Activated naive CD8-positive, alpha-beta T cell treated with anti-CD3 and anti-CD28 coated beads, Interleukin-2, amount 10 ng/mL, durations not matched to agents 7 days and 5 days (primary cell): ENCODE measurements at regions not wholly inside any gene's neighbourhood (a gene's known extent, or its start where the extent isn't known, plus 50 kb on each side); places are given as distances from the start of the nearest gene placed in this dataset.

Source experiments
- ATAC-seq: fragments of 150-1000 bp; cut with Tn5 transposase; one replicate; pipeline ENCODE4 v1.10.0; 2021; ENCODE audit warnings: low read depth, moderate library complexity
- POLR2A ChIA-PET: fragments of 350-600 bp; sonication (Branson Sonifier 250); formaldehyde crosslinking; loops from one replicate; lab custom pipeline; 2021; ENCODE audit warnings: antibody characterized with exemption; lab: Charles Lee
- DNase-seq: peaks from one replicate; pipeline ENCODE4 v3.0.0; 2021
- H3K27ac Mint-ChIP-seq: one replicate; pipeline ENCODE4 v1.8.0; 2022; ENCODE audit warnings: mild to moderate bottlenecking, mixed read lengths
- H3K27me3 Mint-ChIP-seq: one replicate; pipeline ENCODE4 v1.8.0; 2022; ENCODE audit warnings: mild to moderate bottlenecking, moderate library complexity, mixed read lengths
- H3K36me3 Mint-ChIP-seq: one replicate; pipeline ENCODE4 v1.8.0; 2021; ENCODE audit warnings: mild to moderate bottlenecking, mixed read lengths
- H3K4me1 Mint-ChIP-seq: one replicate; pipeline ENCODE4 v1.8.0; 2021; ENCODE audit warnings: mixed read lengths
- H3K4me3 Mint-ChIP-seq: one replicate; pipeline ENCODE4 v1.8.0; 2022; ENCODE audit warnings: mild to moderate bottlenecking, moderate library complexity, mixed read lengths
- H3K9me3 Mint-ChIP-seq: one replicate; pipeline ENCODE4 v1.8.0; 2021; ENCODE audit warnings: mixed read lengths

- H3K27ac Mint-ChIP-seq = no peak overlapping the region
- DNase-seq (no peak), ATAC-seq (no peak)
- H3K36me3 Mint-ChIP-seq = no peaks in the 10 kb centered on the region
- no peaks in the 10 kb centered on the region for H3K9me3 Mint-ChIP-seq
- H3K4me3 Mint-ChIP-seq = no peak overlapping the region
- H3K4me1 Mint-ChIP-seq = no peaks in the 10 kb centered on the region
- peaks cover 7% of the 10 kb centered on the region for H3K27me3 Mint-ChIP-seq
- POLR2A ChIA-PET = no interaction called here
These were observed 75.7 kb upstream of the SNX2 start for GRCh38 chr5:122699201-122699600.

- ATAC-seq (no peak), DNase-seq (no peak)
- POLR2A ChIA-PET = no interaction called here
- Mint-ChIP-seq H3K4me1 (no peaks in the 10 kb centered on the region), H3K4me3 (no peak overlapping the region), H3K9me3 (no peaks in the 10 kb centered on the region), H3K27me3 (peaks cover 7% of the 10 kb centered on the region), H3K27ac (peak overlapping the region; percentile 45), H3K36me3 (no peaks in the 10 kb centered on the region)
These were observed 73.0 kb upstream of the SNX2 start for GRCh38 chr5:122701640-122702523.

- no peak overlapping the region for H3K27ac Mint-ChIP-seq
- POLR2A ChIA-PET = no interaction called here
These were observed 72.4 kb upstream of the SNX2 start for GRCh38 chr5:122702524-122702875.

GRCh38 chr5:122703203-122703602 is 71.7 kb upstream of the SNX2 start:
- Mint-ChIP-seq H3K27ac (no peak overlapping the region), H3K4me3 (no peak overlapping the region), H3K36me3 (no peaks in the 10 kb centered on the region), H3K27me3 (peaks cover 7% of the 10 kb centered on the region), H3K9me3 (no peaks in the 10 kb centered on the region), H3K4me1 (no peaks in the 10 kb centered on the region)
- ATAC-seq = no peak
- DNase-seq = no peak
- POLR2A ChIA-PET = no interaction called here

More at GRCh38 chr5:122702524-122702875, 72.4 kb upstream of the SNX2 start:
- Mint-ChIP-seq H3K27me3 (peaks cover 7% of the 10 kb centered on the region), H3K9me3 (no peaks in the 10 kb centered on the region), H3K4me1 (no peaks in the 10 kb centered on the region), H3K4me3 (no peak overlapping the region), H3K36me3 (no peaks in the 10 kb centered on the region)
- DNase-seq (no peak), ATAC-seq (no peak)

DNA sequence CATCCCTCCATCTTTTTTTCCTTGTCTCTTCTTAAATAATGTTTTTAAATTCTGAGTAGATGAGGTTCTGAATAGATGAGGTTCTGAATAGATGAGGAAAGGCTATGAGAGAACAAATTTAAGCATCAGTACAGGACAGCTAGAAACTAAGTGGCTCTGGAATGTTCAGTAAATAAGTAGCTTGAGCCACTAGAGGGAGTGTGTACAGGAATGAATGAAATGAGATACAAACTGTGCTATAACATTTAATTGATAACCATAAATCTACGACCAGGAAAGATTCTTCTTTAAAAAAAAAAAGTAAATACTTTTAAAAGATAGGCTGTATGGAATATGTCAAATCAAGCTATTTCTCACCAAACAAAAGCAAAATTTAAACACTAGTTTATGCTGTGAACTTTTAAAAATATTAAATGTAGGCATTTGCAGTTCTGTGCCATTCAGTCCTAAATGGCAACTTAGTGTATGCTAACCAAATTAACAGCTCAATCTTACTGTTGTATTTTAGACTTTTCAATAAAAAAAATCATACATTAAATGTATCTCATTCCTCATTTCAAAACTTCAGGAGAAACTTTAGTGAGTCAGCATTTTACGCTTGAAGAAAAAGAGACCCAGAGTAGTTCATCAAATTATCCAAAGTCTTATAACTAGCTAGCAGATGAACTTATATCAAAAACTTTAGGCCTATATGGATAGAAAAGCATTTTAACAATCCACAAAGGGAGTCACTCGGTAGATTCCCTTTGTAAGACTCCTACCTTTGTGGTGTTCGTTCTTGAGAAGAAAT is 70.4 kb upstream of the SNX2 start:
- Mint-ChIP-seq H3K36me3 (no peaks in the 10 kb centered on the region), H3K27ac (no peak overlapping the region), H3K4me1 (no peaks in the 10 kb centered on the region), H3K9me3 (no peaks in the 10 kb centered on the region), H3K27me3 (peaks cover 7% of the 10 kb centered on the region), H3K4me3 (no peak overlapping the region)
- POLR2A ChIA-PET = no interaction called here
- no peak for DNase-seq
- ATAC-seq = no peak

DNA sequence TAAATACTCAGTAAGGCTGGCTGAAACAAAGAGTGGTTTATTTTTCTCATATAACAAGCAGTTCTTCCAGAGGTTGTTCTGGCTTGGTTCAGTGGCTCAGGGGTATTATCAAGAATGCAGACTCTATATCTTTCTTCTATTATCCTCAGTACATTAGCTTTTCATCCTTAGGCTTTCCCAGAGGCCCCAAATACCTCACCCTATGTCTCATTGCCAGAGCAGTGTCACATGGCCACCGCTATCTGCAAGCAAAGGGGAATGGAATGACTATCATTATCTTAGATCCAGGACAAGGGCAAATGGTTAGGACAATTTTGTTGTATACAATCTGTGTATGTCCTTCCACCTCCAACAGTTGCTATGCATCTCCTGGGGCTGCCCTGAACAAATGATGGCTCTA is 69.0 kb upstream of the SNX2 start:
- H3K4me1 Mint-ChIP-seq = no peaks in the 10 kb centered on the region
- no peak overlapping the region for H3K4me3 Mint-ChIP-seq
- no peaks in the 10 kb centered on the region for H3K9me3 Mint-ChIP-seq
- DNase-seq (no peak), ATAC-seq (no peak)
- POLR2A ChIA-PET = no interaction called here
- H3K27ac Mint-ChIP-seq = no peak overlapping the region
- peaks cover 7% of the 10 kb centered on the region for H3K27me3 Mint-ChIP-seq
- no peaks in the 10 kb centered on the region for H3K36me3 Mint-ChIP-seq

- H3K4me3 Mint-ChIP-seq = no peak overlapping the region
- H3K27me3 Mint-ChIP-seq = peaks cover 2% of the 10 kb centered on the region
- H3K4me1 Mint-ChIP-seq = no peaks in the 10 kb centered on the region
- no peaks in the 10 kb centered on the region for H3K36me3 Mint-ChIP-seq
- POLR2A ChIA-PET = no interaction called here
- H3K27ac Mint-ChIP-seq = no peak overlapping the region
- ATAC-seq (no peak), DNase-seq (no peak)
- no peaks in the 10 kb centered on the region for H3K9me3 Mint-ChIP-seq
These were observed 67.1 kb upstream of the SNX2 start for GRCh38 chr5:122707796-122708195.

- no peak overlapping the region for H3K27ac Mint-ChIP-seq
- no peaks in the 10 kb centered on the region for H3K9me3 Mint-ChIP-seq
- peaks cover 17% of the 10 kb centered on the region for H3K27me3 Mint-ChIP-seq
- no peak overlapping the region for H3K4me3 Mint-ChIP-seq
- no peaks in the 10 kb centered on the region for H3K4me1 Mint-ChIP-seq
- H3K36me3 Mint-ChIP-seq = no peaks in the 10 kb centered on the region
- no peak for ATAC-seq
- POLR2A ChIA-PET = no interaction called here
- no peak for DNase-seq
These were observed 61.8 kb upstream of the SNX2 start for GRCh38 chr5:122713041-122713440.

- no peak for DNase-seq
- no peaks in the 10 kb centered on the region for H3K9me3 Mint-ChIP-seq
- POLR2A ChIA-PET = no interaction called here
- no peaks in the 10 kb centered on the region for H3K4me1 Mint-ChIP-seq
- no peak for ATAC-seq
- H3K36me3 Mint-ChIP-seq = no peaks in the 10 kb centered on the region
- no peak overlapping the region for H3K4me3 Mint-ChIP-seq
- H3K27ac Mint-ChIP-seq = no peak overlapping the region
- peaks cover 17% of the 10 kb centered on the region for H3K27me3 Mint-ChIP-seq
These were observed 59.8 kb upstream of the SNX2 start for GRCh38 chr5:122715095-122715494.

DNA sequence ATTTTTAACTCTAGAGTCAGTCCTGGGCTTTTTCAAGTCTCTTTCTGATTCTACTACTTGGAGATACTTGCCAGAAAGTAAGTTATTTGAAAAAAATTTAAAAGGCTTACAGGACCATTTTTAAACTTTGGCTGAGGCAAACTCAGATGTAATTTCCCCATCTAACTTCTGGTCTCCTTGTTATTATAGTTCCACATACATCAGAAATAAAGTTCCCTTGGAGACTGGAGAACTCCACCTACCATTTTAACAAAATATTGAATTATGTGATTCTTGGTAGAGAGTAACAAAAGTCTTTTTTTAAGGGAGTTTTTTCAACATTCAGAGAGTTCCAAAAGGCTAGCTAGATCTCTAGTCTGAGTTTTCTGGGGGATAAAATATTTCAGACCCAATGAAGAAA is 56.3 kb upstream of the SNX2 start:
- POLR2A ChIA-PET = no interaction called here
- Mint-ChIP-seq H3K4me3 (no peak overlapping the region), H3K36me3 (no peaks in the 10 kb centered on the region), H3K27ac (no peak overlapping the region), H3K27me3 (peaks cover 15% of the 10 kb centered on the region), H3K4me1 (no peaks in the 10 kb centered on the region), H3K9me3 (no peaks in the 10 kb centered on the region)
- DNase-seq = no peak
- ATAC-seq = no peak

DNA sequence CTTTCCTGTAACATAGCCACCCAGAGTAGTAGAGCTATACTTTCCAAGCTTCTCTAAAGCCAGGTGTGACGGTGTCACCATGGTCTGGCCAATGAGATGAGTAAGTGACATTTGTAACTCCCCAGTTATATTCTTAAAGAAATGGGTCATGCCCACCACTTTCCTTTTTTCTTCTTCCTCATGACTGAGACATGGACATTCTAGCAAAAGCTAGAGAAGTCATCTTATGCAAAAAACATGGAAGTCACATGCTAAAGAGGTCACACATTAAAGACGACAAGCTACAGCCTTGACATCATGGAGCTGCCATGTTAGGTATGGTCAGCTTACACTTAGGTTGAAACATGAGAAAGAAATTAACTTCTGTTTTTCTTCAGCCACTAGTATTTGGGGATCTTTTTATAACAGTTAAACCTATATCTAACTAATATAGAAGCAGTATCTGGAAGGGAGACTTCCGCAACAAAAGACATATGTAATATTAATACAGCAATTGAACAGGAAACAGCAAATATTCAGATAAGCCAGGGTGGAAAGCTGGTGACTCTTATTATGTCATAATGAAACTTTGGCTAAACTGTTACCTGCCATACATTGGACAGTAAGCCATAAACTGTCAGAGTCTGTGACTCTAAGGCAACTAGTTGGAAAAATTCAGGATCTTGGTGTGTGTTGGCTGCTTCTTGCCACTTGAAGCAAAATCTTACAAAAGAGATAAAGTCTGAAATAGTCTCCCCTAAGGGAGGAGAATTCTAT is 54.7 kb upstream of the SNX2 start:
- Mint-ChIP-seq H3K4me1 (no peaks in the 10 kb centered on the region), H3K27me3 (peaks cover 10% of the 10 kb centered on the region), H3K27ac (no peak overlapping the region), H3K9me3 (no peaks in the 10 kb centered on the region), H3K36me3 (no peaks in the 10 kb centered on the region), H3K4me3 (no peak overlapping the region)
- POLR2A ChIA-PET = no interaction called here
- DNase-seq = no peak
- ATAC-seq = no peak

DNA sequence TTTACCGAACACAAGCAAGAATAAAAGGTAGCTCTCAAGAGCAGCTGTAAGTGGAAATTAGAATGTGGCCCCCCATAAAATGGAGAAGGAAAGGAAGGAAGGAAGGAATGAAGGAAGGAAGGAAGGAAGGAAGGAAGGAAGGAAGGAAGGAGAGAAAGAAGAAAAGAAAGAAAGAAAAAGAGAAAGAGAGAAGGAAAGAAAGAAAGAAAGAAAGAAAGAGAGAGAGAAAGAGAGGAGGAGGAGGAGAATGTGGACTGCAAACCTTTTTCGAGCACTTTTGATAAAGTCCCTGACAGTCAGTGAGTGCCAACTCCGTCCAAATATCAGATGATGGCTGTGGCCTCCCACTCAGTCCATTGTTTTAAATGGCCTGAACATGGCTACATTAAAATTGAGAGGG is 53.8 kb upstream of the SNX2 start:
- Mint-ChIP-seq H3K4me1 (no peaks in the 10 kb centered on the region), H3K36me3 (no peaks in the 10 kb centered on the region), H3K27ac (no peak overlapping the region), H3K27me3 (peaks cover 6% of the 10 kb centered on the region), H3K4me3 (no peak overlapping the region), H3K9me3 (no peaks in the 10 kb centered on the region)
- no peak for DNase-seq
- POLR2A ChIA-PET = no interaction called here
- ATAC-seq = no peak

DNA sequence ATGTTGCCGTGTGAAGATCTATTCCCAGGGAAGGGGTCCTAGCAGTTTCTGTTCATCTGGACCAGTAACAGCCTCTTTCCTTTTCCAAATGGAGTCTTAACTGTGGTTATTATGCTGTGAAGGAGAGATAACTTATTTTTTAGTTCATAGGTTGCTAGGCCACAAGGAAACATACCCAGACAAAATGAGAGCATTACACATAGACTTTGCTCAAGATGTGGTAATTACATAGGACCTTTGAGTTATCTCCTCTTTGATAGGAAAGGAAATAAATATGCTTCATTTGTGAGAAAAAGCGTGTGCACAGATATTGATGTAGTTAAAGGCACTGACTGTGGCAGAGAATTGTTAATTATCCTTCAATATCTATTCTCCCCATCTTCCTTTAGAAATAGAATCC is 52.5 kb upstream of the SNX2 start:
- H3K4me1 Mint-ChIP-seq = no peaks in the 10 kb centered on the region
- H3K9me3 Mint-ChIP-seq = no peaks in the 10 kb centered on the region
- H3K27me3 Mint-ChIP-seq = peaks cover 2% of the 10 kb centered on the region
- no peak overlapping the region for H3K4me3 Mint-ChIP-seq
- no peak for ATAC-seq
- no peak overlapping the region for H3K27ac Mint-ChIP-seq
- H3K36me3 Mint-ChIP-seq = no peaks in the 10 kb centered on the region
- DNase-seq = no peak
- POLR2A ChIA-PET = no interaction called here
